T-helper 1 cell (primary cell): ENCODE measurements at regions not wholly inside any gene's neighbourhood (a gene's known extent, or its start where the extent isn't known, plus 50 kb on each side); places are given as distances from the start of the nearest gene placed in this dataset.

ENCODE experiments used
- DNase-seq, 5 donors: peaks; one replicate each; pipeline ENCODE4 v3.0.0-alpha.2; 2012 to 2020

- DNase-seq, result no peak
These were observed 426.7 kb upstream of the DCN start for GRCh38 chr12:91609283-91609682.

- no peak for DNase-seq
These were observed 425.9 kb upstream of the DCN start for GRCh38 chr12:91608542-91608941.

GRCh38 chr12:91606662-91607377 is 424.2 kb upstream of the DCN start:
- no peak for DNase-seq

GRCh38 chr12:91604897-91605296 is 422.3 kb upstream of the DCN start:
- no peak for DNase-seq

- no peak for DNase-seq
These were observed 420.4 kb upstream of the DCN start for GRCh38 chr12:91603060-91603459.

GRCh38 chr12:91601054-91601453 is 418.4 kb upstream of the DCN start:
- DNase-seq, result no peak

- no peak for DNase-seq
These were observed 412.1 kb upstream of the DCN start for GRCh38 chr12:91594715-91595114.

GRCh38 chr12:91591639-91591987 is 409.0 kb upstream of the DCN start:
- DNase-seq, result no peak

GRCh38 chr12:91590966-91591638 is 408.5 kb upstream of the DCN start:
- DNase-seq, result no peak

- no peak for DNase-seq
These were observed 406.3 kb upstream of the DCN start for GRCh38 chr12:91588874-91589454.

GRCh38 chr12:91586015-91586414 is 403.4 kb upstream of the DCN start:
- DNase-seq, result no peak

GRCh38 chr12:91582811-91583210 is 400.2 kb upstream of the DCN start:
- no peak for DNase-seq

- DNase-seq, result no peak
These were observed 397.1 kb upstream of the DCN start for GRCh38 chr12:91579516-91580263.

- DNase-seq, result peak in 1 of 5 donors; percentile 18
These were observed 395.2 kb upstream of the DCN start for GRCh38 chr12:91577586-91578539.

GRCh38 chr12:91576432-91576831 is 393.8 kb upstream of the DCN start:
- no peak for DNase-seq

GRCh38 chr12:91575630-91576029 is 393.0 kb upstream of the DCN start:
- DNase-seq, result no peak

- no peak for DNase-seq
These were observed 392.4 kb upstream of the DCN start for GRCh38 chr12:91574975-91575374.

- no peak for DNase-seq
These were observed 391.8 kb upstream of the DCN start for GRCh38 chr12:91574391-91574790.

- no peak for DNase-seq
These were observed 390.3 kb upstream of the DCN start for GRCh38 chr12:91572869-91573268.

GRCh38 chr12:91567100-91567485 is 384.5 kb upstream of the DCN start:
- DNase-seq, result no peak

GRCh38 chr12:91566328-91567099 is 383.9 kb upstream of the DCN start:
- DNase-seq, result no peak

- no peak for DNase-seq
These were observed 383.2 kb upstream of the DCN start for GRCh38 chr12:91565846-91566245.
